Stomach (tissue), 8 donors: ENCODE measurements at regions not wholly inside any gene's neighbourhood (a gene's known extent, or its start where the extent isn't known, plus 50 kb on each side); places are given as distances from the start of the nearest gene placed in this dataset.

Experiments
- DNase-seq, 2 donors: peaks; one replicate each; pipeline versions ENCODE4 v3.0.0 to v3.0.0-alpha.2; 2013 to 2019
- H3K27ac ChIP-seq, 5 donors: fragments of 200-600 bp in 4 of 5; sonication (generic) in 4 of 5; one replicate each; pipeline ENCODE4 v1.5.1; 2013 to 2019; ENCODE audit warnings: mild to moderate bottlenecking in 1 of 5, moderate library complexity in 1 of 5
- H3K27me3 ChIP-seq, 3 donors: fragments of 200-600 bp; sonication (generic); one replicate each; pipeline ENCODE4 v1.5.1; 2017 to 2019; ENCODE audit warnings: mixed run types in 1 of 3
- H3K36me3 ChIP-seq, 4 donors: fragments of 200-600 bp; sonication (generic); 1 replicate in 3 of 4; 2 replicates in 1 of 4; pipeline ENCODE4 v1.5.1; 2016 to 2019
- H3K4me1 ChIP-seq, 4 donors: fragments of 200-600 bp; sonication (generic); one replicate each; pipeline ENCODE4 v1.5.1; 2016 to 2019
- H3K4me3 ChIP-seq, 4 donors: fragments of 200-600 bp; sonication (generic) in 3 of 4; one replicate each; pipeline ENCODE4 v1.5.1; 2016 to 2019; ENCODE audit warnings: mild to moderate bottlenecking in 1 of 4
- H3K9me3 ChIP-seq, 4 donors: fragments of 200-600 bp; sonication (generic); one replicate each; pipeline ENCODE4 v1.5.1; 2016 to 2019
- EP300 ChIP-seq: sonication (generic); formaldehyde crosslinking; IDR thresholded peaks from one replicate; pipeline ENCODE4 v1.6.1; 2017; ENCODE audit warnings: antibody characterized with exemption
- POLR2A ChIP-seq, 4 donors: fragments of 450-650 bp; IDR thresholded peaks; one replicate each; pipeline ENCODE4 v1.6.1; 2016; ENCODE audit warnings: antibody characterized with exemption in 4 of 4, control low read depth in 2 of 4, mild to moderate bottlenecking in 1 of 4, moderate library complexity in 1 of 4
- POLR2AphosphoS5 ChIP-seq, 3 donors: sonication (generic); formaldehyde crosslinking; IDR thresholded peaks; one replicate each; pipeline ENCODE4 v1.6.1; 2016; ENCODE audit warnings: antibody characterized with exemption in 3 of 3
- WGBS, 5 donors: extraction: QIAGEN DNeasy Blood & Tissue Kit in 3 of 5; methylation state at CpG; one replicate each; pipeline versions ENCODE4 v1.1.5 to v1.1.7; 2013 to 2018; 5-methylcytosine and 5-hydroxymethylcytosine counted together
- intact Hi-C: fragments of 100-400 bp; cut with DNase I; formaldehyde crosslinking; loops from one replicate; pipeline ENCODE4 v1.15.1; 2023; ENCODE audit warnings: low total_unique reads
- TF ChIP-seq, protein P1 (sequence below), 7 experiments: fragments of 450-650 bp in 4 of 7; fragments of 200-600 bp in 3 of 7; sonication (generic) in 3 of 7; IDR thresholded peaks; one replicate each; pipeline ENCODE4 v1.5.1; 2016 to 2019; ENCODE audit warnings: antibody characterized with exemption in 7 of 7, control low read depth in 2 of 7, mild to moderate bottlenecking in 1 of 7
- donor health status: healthy with polysubstance abuse.
- donor health status: Bipolar disorder and iron deficiency.
- donor health status: healthy.

- H3K27ac ChIP-seq = no peak overlapping the region
- H3K4me3 ChIP-seq = no peak overlapping the region
- no peaks in the 10 kb centered on the region for H3K36me3 ChIP-seq
- no peak for TF ChIP-seq POLR2A (IDR thresholded peaks at IDR 0.05)
- 58 to 89% (median 77%) methylated on average over 2 of the region's 2 CpGs for WGBS, 5 donors
- H3K9me3 ChIP-seq = no peaks in the 10 kb centered on the region
- H3K27me3 ChIP-seq = no peaks in the 10 kb centered on the region
- DNase-seq = no peak
- intact Hi-C loops = no loop called here
- no peaks in the 10 kb centered on the region for H3K4me1 ChIP-seq
Observed at GRCh38 chr11:28582506-28582905, 474.3 kb downstream of the METTL15 start.

DNA sequence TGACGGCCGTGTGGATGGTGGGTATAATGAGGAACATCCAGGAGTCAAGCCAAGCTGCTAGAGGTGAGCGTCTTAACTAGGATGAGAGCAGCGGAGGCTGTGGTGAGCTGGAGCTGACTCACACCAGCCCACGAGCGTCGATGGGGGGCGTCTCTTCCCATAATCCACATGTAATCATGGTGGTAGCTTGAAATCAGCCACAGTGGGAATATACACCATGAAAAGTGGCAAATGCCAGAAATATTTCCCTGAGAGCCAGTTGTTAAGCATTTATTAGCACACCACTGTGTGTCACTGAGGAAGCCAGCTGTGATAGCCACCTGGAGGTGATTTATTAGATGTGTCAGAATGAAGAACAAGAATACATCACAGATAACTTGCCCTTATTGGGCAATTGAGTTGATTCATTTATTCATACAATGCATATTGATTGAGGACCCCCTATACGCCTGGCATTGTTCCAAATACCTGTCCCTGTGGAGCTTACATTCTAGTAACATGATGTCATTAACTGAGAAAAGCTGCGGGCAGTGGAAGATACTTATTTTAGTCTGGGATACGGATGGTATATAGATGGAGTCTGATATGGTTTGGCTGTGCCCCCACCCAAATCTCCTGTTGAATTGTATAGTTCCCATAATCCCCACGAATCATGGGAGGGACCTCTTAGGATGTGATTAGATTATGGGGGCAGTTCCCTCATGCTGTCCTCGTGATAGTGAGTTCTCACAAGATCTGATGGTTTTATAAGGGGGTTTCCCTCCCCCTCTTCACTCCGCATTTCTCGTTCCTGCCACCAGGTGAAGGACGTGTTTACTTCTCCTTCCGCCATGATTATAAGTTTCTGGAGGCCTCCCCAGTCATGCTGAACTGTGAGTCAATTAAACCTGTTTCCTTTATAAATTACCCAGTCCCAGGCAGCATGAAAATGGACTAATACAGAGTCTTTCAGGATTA is 473.4 kb downstream of the METTL15 start:
- 84 to 86% (median 85%) methylated on average over 17 of the region's 17 CpGs for WGBS, 5 donors
- intact Hi-C loops = no loop called here
- TF ChIP-seq, protein P1, sequence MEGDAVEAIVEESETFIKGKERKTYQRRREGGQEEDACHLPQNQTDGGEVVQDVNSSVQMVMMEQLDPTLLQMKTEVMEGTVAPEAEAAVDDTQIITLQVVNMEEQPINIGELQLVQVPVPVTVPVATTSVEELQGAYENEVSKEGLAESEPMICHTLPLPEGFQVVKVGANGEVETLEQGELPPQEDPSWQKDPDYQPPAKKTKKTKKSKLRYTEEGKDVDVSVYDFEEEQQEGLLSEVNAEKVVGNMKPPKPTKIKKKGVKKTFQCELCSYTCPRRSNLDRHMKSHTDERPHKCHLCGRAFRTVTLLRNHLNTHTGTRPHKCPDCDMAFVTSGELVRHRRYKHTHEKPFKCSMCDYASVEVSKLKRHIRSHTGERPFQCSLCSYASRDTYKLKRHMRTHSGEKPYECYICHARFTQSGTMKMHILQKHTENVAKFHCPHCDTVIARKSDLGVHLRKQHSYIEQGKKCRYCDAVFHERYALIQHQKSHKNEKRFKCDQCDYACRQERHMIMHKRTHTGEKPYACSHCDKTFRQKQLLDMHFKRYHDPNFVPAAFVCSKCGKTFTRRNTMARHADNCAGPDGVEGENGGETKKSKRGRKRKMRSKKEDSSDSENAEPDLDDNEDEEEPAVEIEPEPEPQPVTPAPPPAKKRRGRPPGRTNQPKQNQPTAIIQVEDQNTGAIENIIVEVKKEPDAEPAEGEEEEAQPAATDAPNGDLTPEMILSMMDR (IDR thresholded peaks at IDR 0.05) = no peak
- no peak for TF ChIP-seq POLR2A (IDR thresholded peaks at IDR 0.05)
- no peak for TF ChIP-seq EP300
- TF ChIP-seq POLR2AphosphoS5 (IDR thresholded peaks at IDR 0.05) = no peak

DNA sequence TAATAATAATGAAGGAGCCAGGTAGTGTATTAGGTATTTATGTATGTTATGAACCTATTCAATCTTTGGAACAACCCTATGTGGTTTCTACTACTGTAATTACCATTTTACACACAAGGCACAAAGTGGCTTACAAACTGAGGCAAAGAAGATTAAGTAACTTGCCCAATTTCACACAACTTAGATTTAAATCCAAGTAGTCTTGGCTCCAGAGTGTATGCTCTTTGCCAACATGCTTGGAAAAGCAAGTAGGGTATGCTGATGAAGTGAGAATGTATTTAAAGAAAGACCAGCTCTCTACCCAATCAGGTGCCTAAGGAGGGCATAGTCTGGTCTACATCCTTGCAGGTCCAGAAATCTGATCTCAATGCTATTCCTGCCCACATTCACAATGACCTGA is 463.2 kb downstream of the METTL15 start:
- peaks cover 0 to 3% (median 0%) of the 10 kb centered on the region in 4 donors for H3K4me1 ChIP-seq
- H3K9me3 ChIP-seq = no peaks in the 10 kb centered on the region
- no peak overlapping the region for H3K4me3 ChIP-seq
- H3K27me3 ChIP-seq = no peaks in the 10 kb centered on the region
- no peak overlapping the region for H3K27ac ChIP-seq
- no peak for TF ChIP-seq EP300
- no peak for TF ChIP-seq POLR2AphosphoS5 (IDR thresholded peaks at IDR 0.05)
- TF ChIP-seq, protein P1 (IDR thresholded peaks at IDR 0.05) = no peak
- TF ChIP-seq POLR2A (IDR thresholded peaks at IDR 0.05) = no peak
- no peak for DNase-seq
- no peaks in the 10 kb centered on the region for H3K36me3 ChIP-seq
- intact Hi-C loops = no loop called here

More for the DNA sequence above, 473.4 kb downstream of the METTL15 start:
- no peak for DNase-seq
- H3K4me1 ChIP-seq = no peaks in the 10 kb centered on the region
- no peak overlapping the region for H3K27ac ChIP-seq
- no peaks in the 10 kb centered on the region for H3K9me3 ChIP-seq
- H3K27me3 ChIP-seq = no peaks in the 10 kb centered on the region
- no peak overlapping the region for H3K4me3 ChIP-seq
- H3K36me3 ChIP-seq = no peaks in the 10 kb centered on the region

DNA sequence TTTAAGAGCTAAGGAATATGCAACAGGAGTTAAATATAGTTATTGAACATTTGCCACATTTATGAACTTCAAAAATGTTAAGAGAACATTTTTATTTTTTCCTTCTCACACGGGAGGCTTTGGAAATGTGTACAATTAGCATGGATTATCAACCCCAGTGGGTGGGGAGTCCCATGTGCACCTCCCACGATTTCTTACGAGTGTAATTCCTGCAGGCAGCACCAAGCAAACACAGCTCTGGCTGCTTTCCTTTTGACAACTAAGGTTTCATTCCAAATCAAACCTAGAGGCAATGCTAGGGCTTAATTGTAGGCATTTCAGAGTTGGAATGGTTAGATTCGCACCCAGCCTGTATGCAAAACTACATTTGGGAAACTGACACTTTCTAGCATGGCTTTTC is 460.9 kb downstream of the METTL15 start:
- no peaks in the 10 kb centered on the region for H3K36me3 ChIP-seq
- H3K27me3 ChIP-seq = no peaks in the 10 kb centered on the region
- no peak overlapping the region for H3K27ac ChIP-seq
- H3K4me3 ChIP-seq = no peak overlapping the region
- no peaks in the 10 kb centered on the region for H3K9me3 ChIP-seq
- no peak for DNase-seq
- 33 to 52% (median 42%) methylated on average over 4 of the region's 4 CpGs for WGBS, 5 donors
- TF ChIP-seq, protein P1 (IDR thresholded peaks at IDR 0.05) = no peak
- no peak for TF ChIP-seq POLR2A (IDR thresholded peaks at IDR 0.05)
- TF ChIP-seq EP300 = no peak
- TF ChIP-seq POLR2AphosphoS5 (IDR thresholded peaks at IDR 0.05) = no peak
- intact Hi-C loops = no loop called here
- peaks cover 0 to 9% (median 4%) of the 10 kb centered on the region in 4 donors for H3K4me1 ChIP-seq
